H1 (cell line): ENCODE measurements at regions not wholly inside any gene's neighbourhood (a gene's known extent, or its start where the extent isn't known, plus 50 kb on each side); places are given as distances from the start of the nearest gene placed in this dataset.

Experiments used
- CTCF ChIA-PET: fragments of 300-600 bp; sonication (Branson Sonifier 250); formaldehyde crosslinking; loops from one replicate; lab custom pipeline; 2021; ENCODE audit not compliant: partially characterized antibody; lab: Charles Lee
- POLR2A ChIA-PET: fragments of 300-600 bp; sonication (Branson Sonifier 250); formaldehyde crosslinking; loops from one replicate; lab custom pipeline; 2021; ENCODE audit warnings: inconsistent platforms; ENCODE audit not compliant: partially characterized antibody; lab: Charles Lee
- DNase-seq, 2 experiments: peaks; one replicate each; pipeline versions ENCODE4 v3.0.0 to v3.0.0-alpha.2; 2010 to 2022; ENCODE audit warnings: low spot score in 2 of 2, low read depth in 1 of 2, mixed read lengths in 1 of 2
- FAIRE-seq: peaks from 2 replicates; lab custom pipeline; 2011; peaks lifted over from hg19 to GRCh38; lab: Jason Lieb, UNC
- H2AFZ ChIP-seq: 2 replicates; pipeline ENCODE4 v1.8.1; 2012; ENCODE audit warnings: low read length, inconsistent platforms
- H2AK5ac ChIP-seq: 2 replicates; pipeline ENCODE4 v1.6.1; 2013; ENCODE audit warnings: low read depth, low read length
- H2BK120ac ChIP-seq: replicated peaks from 2 replicates; pipeline ENCODE3; 2013; ENCODE audit warnings: low read depth, low read length, inconsistent platforms
- H2BK12ac ChIP-seq: 2 replicates; pipeline ENCODE4 v1.6.1; 2013; ENCODE audit warnings: low read depth, low read length
- H2BK15ac ChIP-seq: 2 replicates; pipeline ENCODE4 v1.6.1; 2013; ENCODE audit warnings: low read length
- H2BK20ac ChIP-seq: 2 replicates; pipeline ENCODE4 v1.6.1; 2013; ENCODE audit warnings: low read length
- H2BK5ac ChIP-seq: 2 replicates; pipeline ENCODE4 v1.6.1; 2013; ENCODE audit warnings: low read depth, low read length
- H3K14ac ChIP-seq: 2 replicates; pipeline ENCODE4 v1.6.1; 2013; ENCODE audit warnings: inconsistent platforms; ENCODE audit not compliant: insufficient read length
- H3K18ac ChIP-seq: 2 replicates; pipeline ENCODE4 v1.6.1; 2013; ENCODE audit warnings: low read length; ENCODE audit errors: extremely low read depth
- H3K23ac ChIP-seq: 2 replicates; pipeline ENCODE4 v1.6.1; 2013; ENCODE audit warnings: inconsistent platforms; ENCODE audit not compliant: insufficient read length
- H3K23me2 ChIP-seq: 2 replicates; pipeline ENCODE4 v1.6.1; 2013; ENCODE audit warnings: low read depth, low read length
- H3K27ac ChIP-seq: 2 replicates; pipeline ENCODE4 v1.6.1; 2011; ENCODE audit warnings: low read depth, low read length, inconsistent platforms
- H3K27me3 ChIP-seq, 4 experiments: replicated peaks in 1 of 4; 1 replicate in 1 of 4; 2 replicates in 3 of 4; pipeline versions ENCODE4 v1.6.1 to v1.8.1; 2011 to 2013; ENCODE audit warnings: low read length in 3 of 4, mild to moderate bottlenecking in 3 of 4, inconsistent platforms in 2 of 4, mixed read lengths in 2 of 4, moderate library complexity in 1 of 4; ENCODE audit not compliant: control insufficient read depth in 3 of 4, insufficient read depth in 3 of 4; ENCODE audit errors: extremely low read depth in 1 of 4
- H3K36me3 ChIP-seq, 4 experiments: 2 replicates each; pipeline versions ENCODE4 v1.6.1 to v1.8.1; 2011 to 2013; ENCODE audit warnings: mild to moderate bottlenecking in 4 of 4, low read length in 3 of 4, moderate library complexity in 2 of 4, control low read depth in 1 of 4, inconsistent platforms in 1 of 4; ENCODE audit not compliant: insufficient read depth in 4 of 4, control insufficient read depth in 2 of 4
- H3K4ac ChIP-seq: replicated peaks from 2 replicates; pipeline ENCODE3; 2013; ENCODE audit warnings: low read length, low read depth, mixed read lengths, inconsistent platforms; ENCODE audit not compliant: insufficient read length
- H3K4me1 ChIP-seq, 4 experiments: replicated peaks in 1 of 4; 1 replicate in 1 of 4; 2 replicates in 3 of 4; pipeline versions ENCODE4 v1.6.1 to v1.8.1; 2011 to 2013; ENCODE audit warnings: low read length in 3 of 4, inconsistent platforms in 2 of 4, mixed read lengths in 1 of 4; ENCODE audit not compliant: insufficient read depth in 4 of 4, control insufficient read depth in 3 of 4
- H3K4me2 ChIP-seq, 2 experiments: 2 replicates each; pipeline versions ENCODE4 v1.6.1 to v1.8.1; 2011 to 2013; ENCODE audit warnings: low read depth in 2 of 2, low read length in 2 of 2, control low read depth in 1 of 2, inconsistent platforms in 1 of 2, mild to moderate bottlenecking in 1 of 2; ENCODE audit not compliant: insufficient read depth in 1 of 2
- H3K4me3 ChIP-seq, 4 experiments: fragments of 200-600, 300-600 bp in 1 of 4; sonication (generic), shearing (Covaris generic), sonication (Bioruptor Twin) in 1 of 4; 2 replicates each; pipeline versions ENCODE4 v1.5.1 to v1.8.1; 2011 to 2016; ENCODE audit warnings: low read length in 4 of 4, low read depth in 3 of 4, control low read depth in 2 of 4, inconsistent platforms in 2 of 4, mild to moderate bottlenecking in 2 of 4, mixed read lengths in 1 of 4, moderate library complexity in 1 of 4; ENCODE audit not compliant: insufficient read depth in 2 of 4; ENCODE audit errors: extremely low read depth in 1 of 4
- H3K56ac ChIP-seq: replicated peaks from 2 replicates; pipeline ENCODE3; 2013; ENCODE audit warnings: low read depth, mild to moderate bottlenecking, mixed read lengths, low read length, inconsistent platforms; ENCODE audit not compliant: insufficient read length
- H3K79me1 ChIP-seq: 2 replicates; pipeline ENCODE4 v1.6.1; 2013; ENCODE audit warnings: low read depth, low read length, control low read depth
- H3K79me2 ChIP-seq, 2 experiments: 2 replicates each; pipeline versions ENCODE4 v1.6.1 to v1.8.1; 2012 to 2013; ENCODE audit warnings: low read length in 2 of 2, mild to moderate bottlenecking in 2 of 2, inconsistent platforms in 1 of 2; ENCODE audit not compliant: insufficient read depth in 2 of 2, control insufficient read depth in 1 of 2
- H3K9ac ChIP-seq, 4 experiments: replicated peaks in 1 of 4; 1 replicate in 1 of 4; 2 replicates in 3 of 4; pipeline versions ENCODE4 v1.6.1 to v1.8.1; 2011 to 2013; ENCODE audit warnings: low read depth in 3 of 4, low read length in 3 of 4, control low read depth in 2 of 4, mild to moderate bottlenecking in 2 of 4, moderate library complexity in 2 of 4, inconsistent platforms in 1 of 4; ENCODE audit errors: extremely low read depth in 1 of 4
- H3K9me3 ChIP-seq, 2 experiments: 2 replicates each; pipeline versions ENCODE4 v1.6.1 to v1.8.1; 2012 to 2013; ENCODE audit warnings: mild to moderate bottlenecking in 2 of 2, moderate library complexity in 2 of 2, control low read depth in 1 of 2, inconsistent platforms in 1 of 2, low read depth in 1 of 2, low read length in 1 of 2, mixed read lengths in 1 of 2; ENCODE audit not compliant: insufficient read depth in 2 of 2
- H4K20me1 ChIP-seq, 2 experiments: replicated peaks in 1 of 2; 2 replicates each; pipeline versions ENCODE3 to v1.8.1; 2011 to 2013; ENCODE audit warnings: inconsistent platforms in 2 of 2, low read length in 2 of 2, mild to moderate bottlenecking in 1 of 2; ENCODE audit not compliant: insufficient read depth in 2 of 2, control insufficient read depth in 1 of 2
- H4K5ac ChIP-seq: 2 replicates; pipeline ENCODE4 v1.6.1; 2013; ENCODE audit warnings: low read length, low read depth, mixed read lengths, inconsistent platforms; ENCODE audit not compliant: insufficient read length
- H4K8ac ChIP-seq: 2 replicates; pipeline ENCODE4 v1.8.0; 2013; ENCODE audit warnings: mild to moderate bottlenecking, moderate library complexity, low read length, inconsistent platforms; ENCODE audit not compliant: insufficient read depth; ENCODE audit errors: extremely low read depth
- H4K91ac ChIP-seq: replicated peaks from 2 replicates; pipeline ENCODE3; 2013; ENCODE audit warnings: low read length, mixed read lengths, inconsistent platforms; ENCODE audit not compliant: insufficient read length
- ASH2L ChIP-seq: fragments of 200-600, 300-600 bp; sonication (generic); IDR thresholded peaks from one replicate; pipeline ENCODE4 v1.7.1; 2017; ENCODE audit warnings: low read length
- BCL11A ChIP-seq, 2 experiments: IDR thresholded peaks; one replicate each; pipeline ENCODE4 v1.6.1; 2011; ENCODE audit warnings: low read depth in 2 of 2, low read length in 2 of 2, mild to moderate bottlenecking in 2 of 2
- CHD1 ChIP-seq: IDR thresholded peaks from 2 replicates; pipeline ENCODE4 v1.6.1; 2012; ENCODE audit warnings: low read depth, low read length, improper control_type of control experiment
- CHD2 ChIP-seq: IDR thresholded peaks from 2 replicates; pipeline ENCODE4 v1.6.1; 2012; ENCODE audit warnings: low read length, improper control_type of control experiment
- CTBP2 ChIP-seq: IDR thresholded peaks from 2 replicates; pipeline ENCODE4 v1.7.0; 2011; ENCODE audit warnings: borderline replicate concordance, mild to moderate bottlenecking, moderate library complexity, mixed read lengths, low read length; ENCODE audit not compliant: insufficient read depth, insufficient read length
- HDAC6 ChIP-seq: IDR thresholded peaks from one replicate; pipeline ENCODE4 v1.7.1; 2012; ENCODE audit warnings: low read depth, mild to moderate bottlenecking, inconsistent platforms, low read length, moderate library complexity
- KDM4A ChIP-seq: IDR thresholded peaks from one replicate; pipeline ENCODE4 v1.7.1; 2012; ENCODE audit warnings: low read depth, mild to moderate bottlenecking, moderate library complexity, low read length, inconsistent platforms; ENCODE audit not compliant: severe bottlenecking
- KDM5A ChIP-seq: fragments of 200-600 bp; IDR thresholded peaks from 2 replicates; pipeline ENCODE4 v1.7.1; 2012; ENCODE audit warnings: mild to moderate bottlenecking, low read length, inconsistent platforms, mixed read lengths
- NANOG ChIP-seq: IDR thresholded peaks from 2 replicates; pipeline ENCODE4 v1.6.1; 2011; ENCODE audit warnings: low read length, low read depth, mild to moderate bottlenecking, inconsistent platforms; ENCODE audit not compliant: insufficient read depth, poor library complexity, severe bottlenecking
- NRF1 ChIP-seq: IDR thresholded peaks from 2 replicates; pipeline ENCODE4 v1.6.1; 2011; ENCODE audit warnings: mild to moderate bottlenecking, low read depth, low read length, improper control_type of control experiment
- POU5F1 ChIP-seq: IDR thresholded peaks from 2 replicates; pipeline ENCODE4 v1.6.1; 2011; ENCODE audit warnings: low read depth, mild to moderate bottlenecking, low read length, moderate library complexity
- RFX5 ChIP-seq: IDR thresholded peaks from 2 replicates; pipeline ENCODE4 v1.6.1; 2011; ENCODE audit warnings: low read depth, low read length, improper control_type of control experiment, borderline replicate concordance
- SIRT6 ChIP-seq: IDR thresholded peaks from one replicate; pipeline ENCODE4 v1.7.1; 2012; ENCODE audit warnings: low read length, inconsistent platforms
- SRF ChIP-seq: IDR thresholded peaks from 2 replicates; pipeline ENCODE4 v1.6.1; 2011; ENCODE audit warnings: mild to moderate bottlenecking, low read depth, low read length, moderate library complexity
- TAF7 ChIP-seq: optimal IDR thresholded peaks from 2 replicates; pipeline ENCODE3; 2011; ENCODE audit warnings: low read depth, mild to moderate bottlenecking, inconsistent platforms, low read length, moderate library complexity, borderline replicate concordance
- TEAD4 ChIP-seq: IDR thresholded peaks from 2 replicates; pipeline ENCODE4 v1.6.1; 2012; ENCODE audit warnings: low read depth, low read length, inconsistent platforms, mixed read lengths
- WGBS, 2 experiments: shearing (Covaris generic) in 1 of 2; methylation state at CpG; one replicate each; pipeline versions ENCODE4 v1.1.6 to v1.1.7; 2013 to 2015; ENCODE audit warnings: low lambda C conversion rate in 2 of 2, mixed read lengths in 2 of 2, inconsistent platforms in 1 of 2, low coverage in 1 of 2, missing lambda C conversion rate in 1 of 2; ENCODE audit not compliant: insufficient replicate concordance in 2 of 2, insufficient coverage in 1 of 2, insufficient read length in 1 of 2; ENCODE audit errors: extremely low coverage in 1 of 2, missing lambda C conversion rate in 1 of 2; 5-methylcytosine and 5-hydroxymethylcytosine counted together

DNA sequence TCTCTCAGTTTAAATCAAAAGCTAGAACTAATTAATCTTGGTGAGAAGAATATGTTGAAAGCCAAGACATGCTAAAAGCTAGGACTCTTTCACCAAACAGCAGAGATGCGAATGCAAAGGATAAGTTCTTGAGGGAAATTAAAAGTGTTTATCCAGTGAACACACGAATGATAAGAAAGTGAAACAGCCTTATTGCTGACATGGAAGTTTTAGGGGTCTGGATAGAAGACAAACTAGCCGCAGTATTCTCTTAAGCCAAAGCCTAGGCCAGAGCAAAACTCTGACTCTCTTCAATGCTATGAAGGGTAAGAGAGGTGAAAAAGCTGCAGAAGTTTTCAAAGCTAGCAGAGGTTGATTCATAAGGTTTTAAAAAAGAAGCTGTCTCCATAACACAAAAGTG lies 103.0 kb downstream of the UFM1 start:
- 84% methylated on average over 3 of the region's 3 CpGs; no CpG with 5 or more reads in 1 of the 2 experiments for WGBS, 2 experiments

More for the DNA sequence above, 103.0 kb downstream of the UFM1 start:
- Histone ChIP-seq H4K8ac (no peak overlapping the region), H4K20me1 (no peaks in the 10 kb centered on the region), H4K5ac (no peak overlapping the region), H3K23ac (no peak overlapping the region), H4K91ac (no peak overlapping the region), H3K4me2 (no peak overlapping the region), H3K56ac (no peak overlapping the region), H3K9me3 (no peaks in the 10 kb centered on the region), H3K36me3 (no peaks in the 10 kb centered on the region), H2BK5ac (no peak overlapping the region), H3K79me2 (no peaks in the 10 kb centered on the region), H3K4ac (no peak overlapping the region), H3K79me1 (no peaks in the 10 kb centered on the region), H3K4me3 (no peak overlapping the region), H2BK15ac (no peak overlapping the region), H3K9ac (no peak overlapping the region), H2BK20ac (no peak overlapping the region), H2BK120ac (no peak overlapping the region), H2AFZ (no peak overlapping the region), H2AK5ac (no peak overlapping the region)
- ChIA-PET CTCF (no interaction called here), POLR2A (no interaction called here)
- DNase-seq (no peak), FAIRE-seq (no peak)
- TF ChIP-seq CTBP2 (no peak), ASH2L (no peak), HDAC6 (no peak), KDM4A (no peak), BCL11A (IDR thresholded peaks at IDR 0.05; ENCODE audit: low read depth in 2 of 2, low read length in 2 of 2) (no peak), SIRT6 (no peak), TEAD4 (no peak), CHD2 (no peak), NANOG (no peak), SRF (no peak), RFX5 (no peak), NRF1 (no peak), POU5F1 (no peak), KDM5A (no peak), CHD1 (no peak), TAF7 (no peak)
- TF ChIP-seq, all 59 proteins: peak for 0
- Histone ChIP-seq H3K14ac (no peak overlapping the region), H3K27ac (no peak overlapping the region), H3K23me2 (no peaks in the 10 kb centered on the region), H3K4me1 (no peaks in the 10 kb centered on the region), H3K27me3 (no peaks in the 10 kb centered on the region), H2BK12ac (no peak overlapping the region), H3K18ac (no peak overlapping the region)
